IMR-90 (cell line): ENCODE measurements at regions not wholly inside any gene's neighbourhood (a gene's known extent, or its start where the extent isn't known, plus 50 kb on each side); places are given as distances from the start of the nearest gene placed in this dataset.

Experiments
- CTCF ChIP-seq: conservative IDR thresholded peaks from 2 replicates; pipeline ENCODE4 v1.5.1; 2012; ENCODE audit warnings: mild to moderate bottlenecking, low read depth, low read length, improper control_type of control experiment
- ELK1 ChIP-seq: fragments of 150-350 bp; IDR thresholded peaks from 2 replicates; pipeline ENCODE4 v1.6.1; 2016; ENCODE audit warnings: low read depth, mild to moderate bottlenecking, low read length, moderate library complexity, borderline replicate concordance
- FOS ChIP-seq: fragments of 150-350 bp; IDR thresholded peaks from 2 replicates; pipeline ENCODE4 v1.6.1; 2016; ENCODE audit warnings: low read depth, low read length
- MXI1 ChIP-seq: IDR thresholded peaks from 2 replicates; pipeline ENCODE4 v1.6.1; 2012; ENCODE audit warnings: low read depth, mild to moderate bottlenecking, low read length, moderate library complexity, borderline replicate concordance
- POLR2A ChIP-seq: IDR thresholded peaks from 2 replicates; pipeline ENCODE4 v1.6.1; 2012; ENCODE audit warnings: mild to moderate bottlenecking, low read depth, low read length
- RAD21 ChIP-seq: IDR thresholded peaks from 2 replicates; pipeline ENCODE4 v1.6.1; 2012; ENCODE audit warnings: low read length, improper control_type of control experiment
- SMC3 ChIP-seq: fragments of 150-350 bp; IDR thresholded peaks from 2 replicates; pipeline ENCODE4 v1.6.1; 2016; ENCODE audit warnings: low read depth, mild to moderate bottlenecking, antibody characterized with exemption, low read length, moderate library complexity
- USF2 ChIP-seq: fragments of 150-350 bp; IDR thresholded peaks from 2 replicates; pipeline ENCODE4 v1.6.1; 2017; ENCODE audit warnings: mild to moderate bottlenecking, antibody characterized with exemption, low read length, low read depth

- TF ChIP-seq POLR2A (no peak), CTCF (no peak), FOS (no peak), RAD21 (no peak), ELK1 (no peak), MXI1 (no peak), USF2 (no peak), SMC3 (no peak)
Observed at GRCh38 chr3:178218231-178218630, 318.0 kb upstream of the KCNMB2 start.
